ENCODE measurements at regions not wholly inside any gene's neighbourhood (a gene's known extent, or its start where the extent isn't known, plus 50 kb on each side); places are given as distances from the start of the nearest gene placed in this dataset.

- H3K27me3 ChIP-seq = no peaks in the 10 kb centered on the region
- no peak overlapping the region for H3K4me3 ChIP-seq
- no peaks in the 10 kb centered on the region for H3K36me3 ChIP-seq
- DNase-seq = no peak
- H3K27ac ChIP-seq = no peak overlapping the region
- TF ChIP-seq CTCF (IDR thresholded peaks at IDR 0.05) (no peak), POLR2A (IDR thresholded peaks at IDR 0.05) (no peak)
- intact Hi-C loops (cut with DNase I; ENCODE audit: low total_unique reads) = no loop called here
- H3K4me1 ChIP-seq = no peaks in the 10 kb centered on the region
- no peaks in the 10 kb centered on the region for H3K9me3 ChIP-seq
Observed at GRCh38 chr9:90432951-90433350, 209.7 kb downstream of the DIRAS2 start.

GRCh38 chr9:90433398-90433941 is 209.2 kb downstream of the DIRAS2 start:
- no peak for TF ChIP-seq POLR2A (IDR thresholded peaks at IDR 0.05)
- TF ChIP-seq CTCF (IDR thresholded peaks at IDR 0.05) = no peak
- Histone ChIP-seq H3K4me1 (no peaks in the 10 kb centered on the region), H3K27ac (no peak overlapping the region), H3K27me3 (no peaks in the 10 kb centered on the region), H3K4me3 (no peak overlapping the region), H3K9me3 (no peaks in the 10 kb centered on the region), H3K36me3 (no peaks in the 10 kb centered on the region)
- DNase-seq = no peak
- intact Hi-C loops (cut with DNase I; ENCODE audit: low total_unique reads) = no loop called here

- Histone ChIP-seq H3K27ac (no peak overlapping the region), H3K36me3 (no peaks in the 10 kb centered on the region), H3K4me1 (no peaks in the 10 kb centered on the region), H3K27me3 (no peaks in the 10 kb centered on the region), H3K4me3 (no peak overlapping the region), H3K9me3 (no peaks in the 10 kb centered on the region)
- intact Hi-C loops (cut with DNase I; ENCODE audit: low total_unique reads) = no loop called here
- TF ChIP-seq CTCF (IDR thresholded peaks at IDR 0.05) = no peak
- TF ChIP-seq POLR2A (IDR thresholded peaks at IDR 0.05) = no peak
- DNase-seq = no peak
Observed at GRCh38 chr9:90441814-90442213, 200.8 kb downstream of the DIRAS2 start.

GRCh38 chr9:90442723-90443122 is 199.9 kb downstream of the DIRAS2 start:
- TF ChIP-seq POLR2A (IDR thresholded peaks at IDR 0.05) (no peak), CTCF (IDR thresholded peaks at IDR 0.05) (no peak)
- intact Hi-C loops (cut with DNase I; ENCODE audit: low total_unique reads) = no loop called here
- no peak for DNase-seq

GRCh38 chr9:90444609-90445204 is 197.9 kb downstream of the DIRAS2 start:
- H3K9me3 ChIP-seq = no peaks in the 10 kb centered on the region
- no peak overlapping the region for H3K27ac ChIP-seq
- DNase-seq = no peak
- intact Hi-C loops (cut with DNase I; ENCODE audit: low total_unique reads) = no loop called here
- no peak overlapping the region for H3K4me3 ChIP-seq
- TF ChIP-seq CTCF (IDR thresholded peaks at IDR 0.05) (no peak), POLR2A (IDR thresholded peaks at IDR 0.05) (no peak)
- H3K27me3 ChIP-seq = no peaks in the 10 kb centered on the region
- no peaks in the 10 kb centered on the region for H3K4me1 ChIP-seq
- no peaks in the 10 kb centered on the region for H3K36me3 ChIP-seq

More at GRCh38 chr9:90442723-90443122, 199.9 kb downstream of the DIRAS2 start:
- Histone ChIP-seq H3K27me3 (no peaks in the 10 kb centered on the region), H3K9me3 (no peaks in the 10 kb centered on the region), H3K36me3 (no peaks in the 10 kb centered on the region), H3K27ac (no peak overlapping the region), H3K4me1 (no peaks in the 10 kb centered on the region), H3K4me3 (no peak overlapping the region)
